ENCODE measurements at regions not wholly inside any gene's neighbourhood (a gene's known extent, or its start where the extent isn't known, plus 50 kb on each side); places are given as distances from the start of the nearest gene placed in this dataset.

- TF ChIP-seq POLR2AphosphoS5 (IDR thresholded peaks at IDR 0.05; ENCODE audit: insufficient read depth in 1 of 2, low read depth in 1 of 2): no peak
- TF ChIP-seq CTCF (IDR thresholded peaks at IDR 0.05): no peak
These were observed 53.9 kb upstream of the PTGR2 start for GRCh38 chr14:73797543-73798265.

Measured in vagina (tissue), 2 donors.